HG03039 (cell line): ENCODE measurements at regions not wholly inside any gene's neighbourhood (a gene's known extent, or its start where the extent isn't known, plus 50 kb on each side); places are given as distances from the start of the nearest gene placed in this dataset.
"Not testable (repeated sequence)": the region's sequence is repeated elsewhere in the genome, so short reads cannot be mapped to it uniquely, and the experiment has no call there.

ENCODE experiments used
- ATAC-seq: cut with Tn5 transposase; IDR thresholded peaks from one replicate; pipeline ENCODE4 v1.9.1; 2021; ENCODE audit warnings: mild to moderate bottlenecking, moderate library complexity; ENCODE audit not compliant: unreplicated experiment

GRCh38 chr9:87392086-87392485 is 105.6 kb upstream of the DAPK1 start:
- ATAC-seq: no peak

- ATAC-seq: no peak
These were observed 103.9 kb upstream of the DAPK1 start for GRCh38 chr9:87393706-87394230.

GRCh38 chr9:87395804-87396479 is 101.7 kb upstream of the DAPK1 start:
- ATAC-seq: no peak

GRCh38 chr9:87401681-87402080 is 96.0 kb upstream of the DAPK1 start:
- ATAC-seq: no peak

- ATAC-seq: no peak
These were observed 95.1 kb upstream of the DAPK1 start for GRCh38 chr9:87402537-87402936.

GRCh38 chr9:87405677-87406542 is 91.8 kb upstream of the DAPK1 start:
- ATAC-seq: no peak

GRCh38 chr9:87406543-87407166 is 91.0 kb upstream of the DAPK1 start:
- no peak for ATAC-seq

GRCh38 chr9:87410047-87411005 is 87.3 kb upstream of the DAPK1 start:
- ATAC-seq: not testable (repeated sequence)

- ATAC-seq: no peak
These were observed 76.8 kb upstream of the DAPK1 start for GRCh38 chr9:87420884-87421283.

- no peak for ATAC-seq
These were observed 75.9 kb upstream of the DAPK1 start for GRCh38 chr9:87421734-87422133.

- ATAC-seq: no peak
These were observed 74.7 kb upstream of the DAPK1 start for GRCh38 chr9:87422999-87423398.

GRCh38 chr9:87423885-87424284 is 73.8 kb upstream of the DAPK1 start:
- ATAC-seq: not testable (repeated sequence)

- ATAC-seq: no peak
These were observed 72.5 kb upstream of the DAPK1 start for GRCh38 chr9:87425202-87425601.

- ATAC-seq: no peak
These were observed 69.7 kb upstream of the DAPK1 start for GRCh38 chr9:87427851-87428506.

GRCh38 chr9:87428659-87429058 is 69.0 kb upstream of the DAPK1 start:
- ATAC-seq: no peak

GRCh38 chr9:87431837-87432236 is 65.8 kb upstream of the DAPK1 start:
- no peak for ATAC-seq

GRCh38 chr9:87433853-87434252 is 63.8 kb upstream of the DAPK1 start:
- no peak for ATAC-seq

- no peak for ATAC-seq
These were observed 63.3 kb upstream of the DAPK1 start for GRCh38 chr9:87434366-87434765.

- no peak for ATAC-seq
These were observed 62.3 kb upstream of the DAPK1 start for GRCh38 chr9:87435189-87435880.
